Astrocyte (in vitro differentiated cells and primary cell): ENCODE measurements at regions not wholly inside any gene's neighbourhood (a gene's known extent, or its start where the extent isn't known, plus 50 kb on each side); places are given as distances from the start of the nearest gene placed in this dataset.

Source experiments
- DNase-seq: peaks from one replicate; pipeline ENCODE4 v3.0.0-alpha.2; 2010; ENCODE audit warnings: low read depth
- FAIRE-seq: peaks from 2 replicates; lab custom pipeline; 2011; peaks lifted over from hg19 to GRCh38; lab: Jason Lieb, UNC
- H2AFZ ChIP-seq: 2 replicates; pipeline ENCODE4 v1.6.0; 2012; ENCODE audit warnings: low read depth, low read length, inconsistent platforms
- H3K27ac ChIP-seq: 2 replicates; pipeline ENCODE4 v1.5.1; 2011; ENCODE audit warnings: low read depth, low read length, inconsistent platforms
- H3K27me3 ChIP-seq: 2 replicates; pipeline ENCODE4 v1.6.0; 2011; ENCODE audit warnings: low read length, inconsistent platforms; ENCODE audit not compliant: insufficient read depth
- H3K36me3 ChIP-seq: 2 replicates; pipeline ENCODE4 v1.5.1; 2011; ENCODE audit warnings: low read length, inconsistent platforms; ENCODE audit not compliant: insufficient read depth
- H3K4me1 ChIP-seq: 2 replicates; pipeline ENCODE4 v1.5.1; 2011; ENCODE audit warnings: low read length, inconsistent platforms; ENCODE audit not compliant: insufficient read depth
- H3K4me2 ChIP-seq: 2 replicates; pipeline ENCODE4 v1.6.0; 2012; ENCODE audit warnings: low read length, inconsistent platforms
- H3K4me3 ChIP-seq: 2 replicates; pipeline ENCODE4 v1.5.1; 2011; ENCODE audit warnings: low read depth, mild to moderate bottlenecking, low read length, inconsistent platforms; ENCODE audit not compliant: insufficient read depth
- H3K79me2 ChIP-seq: 2 replicates; pipeline ENCODE4 v1.6.0; 2012; ENCODE audit warnings: mild to moderate bottlenecking, low read length, inconsistent platforms; ENCODE audit not compliant: insufficient read depth
- H3K9ac ChIP-seq: 2 replicates; pipeline ENCODE4 v1.6.0; 2012; ENCODE audit warnings: mild to moderate bottlenecking, low read length, inconsistent platforms
- H3K9me3 ChIP-seq: 2 replicates; pipeline ENCODE4 v1.5.1; 2012; ENCODE audit warnings: low read depth, mild to moderate bottlenecking, low read length, inconsistent platforms; ENCODE audit not compliant: insufficient read depth
- H4K20me1 ChIP-seq: 2 replicates; pipeline ENCODE4 v1.6.0; 2012; ENCODE audit warnings: low read length, inconsistent platforms; ENCODE audit not compliant: insufficient read depth
- H3K27ac Mint-ChIP-seq: one replicate; pipeline ENCODE4 v1.8.0; 2021; ENCODE audit warnings: mild to moderate bottlenecking, mixed read lengths; ENCODE audit not compliant: unreplicated experiment
- H3K27me3 Mint-ChIP-seq: one replicate; pipeline ENCODE4 v1.8.0; 2021; ENCODE audit warnings: low read depth, mixed read lengths; ENCODE audit not compliant: unreplicated experiment
- H3K36me3 Mint-ChIP-seq: one replicate; pipeline ENCODE4 v1.8.0; 2021; ENCODE audit warnings: low read depth, mixed read lengths; ENCODE audit not compliant: unreplicated experiment
- H3K4me1 Mint-ChIP-seq: one replicate; pipeline ENCODE4 v1.8.0; 2021; ENCODE audit warnings: low read depth, mixed read lengths; ENCODE audit not compliant: unreplicated experiment
- H3K4me3 Mint-ChIP-seq: one replicate; pipeline ENCODE4 v1.8.0; 2021; ENCODE audit warnings: mild to moderate bottlenecking, moderate library complexity, mixed read lengths; ENCODE audit not compliant: unreplicated experiment
- H3K9me3 Mint-ChIP-seq: one replicate; pipeline ENCODE4 v1.8.0; 2021; ENCODE audit warnings: mild to moderate bottlenecking, mixed read lengths; ENCODE audit not compliant: unreplicated experiment
- EZH2 ChIP-seq: IDR thresholded peaks from 2 replicates; pipeline ENCODE4 v1.6.1; 2012; ENCODE audit warnings: mild to moderate bottlenecking, low read length, inconsistent platforms; ENCODE audit not compliant: insufficient read depth
- TF ChIP-seq, protein P1 (sequence below): IDR thresholded peaks from 2 replicates; pipeline ENCODE4 v1.5.1; 2011; ENCODE audit warnings: low read depth, mild to moderate bottlenecking, inconsistent platforms, low read length, moderate library complexity; ENCODE audit not compliant: insufficient read depth

GRCh38 chr21:17444828-17445227 lies 68.0 kb upstream of the CXADR start:
- Histone ChIP-seq H3K4me2 (no peak overlapping the region), H3K79me2 (no peaks in the 10 kb centered on the region), H3K27ac (no peak overlapping the region), H3K4me3 (no peak overlapping the region), H3K9ac (no peak overlapping the region), H3K4me1 (no peaks in the 10 kb centered on the region), H4K20me1 (no peaks in the 10 kb centered on the region), H3K9me3 (no peaks in the 10 kb centered on the region), H3K27me3 (no peaks in the 10 kb centered on the region), H2AFZ (no peak overlapping the region), H3K36me3 (no peaks in the 10 kb centered on the region)
- H3K27me3 Mint-ChIP-seq: no peaks in the 10 kb centered on the region
- TF ChIP-seq EZH2: no peak
- DNase-seq (no peak), FAIRE-seq (no peak)
- H3K9me3 Mint-ChIP-seq: peaks cover 3% of the 10 kb centered on the region
- H3K4me3 Mint-ChIP-seq: no peak overlapping the region
- no peak overlapping the region for H3K27ac Mint-ChIP-seq
- no peaks in the 10 kb centered on the region for H3K36me3 Mint-ChIP-seq
- no peaks in the 10 kb centered on the region for H3K4me1 Mint-ChIP-seq

- TF ChIP-seq, protein P1, sequence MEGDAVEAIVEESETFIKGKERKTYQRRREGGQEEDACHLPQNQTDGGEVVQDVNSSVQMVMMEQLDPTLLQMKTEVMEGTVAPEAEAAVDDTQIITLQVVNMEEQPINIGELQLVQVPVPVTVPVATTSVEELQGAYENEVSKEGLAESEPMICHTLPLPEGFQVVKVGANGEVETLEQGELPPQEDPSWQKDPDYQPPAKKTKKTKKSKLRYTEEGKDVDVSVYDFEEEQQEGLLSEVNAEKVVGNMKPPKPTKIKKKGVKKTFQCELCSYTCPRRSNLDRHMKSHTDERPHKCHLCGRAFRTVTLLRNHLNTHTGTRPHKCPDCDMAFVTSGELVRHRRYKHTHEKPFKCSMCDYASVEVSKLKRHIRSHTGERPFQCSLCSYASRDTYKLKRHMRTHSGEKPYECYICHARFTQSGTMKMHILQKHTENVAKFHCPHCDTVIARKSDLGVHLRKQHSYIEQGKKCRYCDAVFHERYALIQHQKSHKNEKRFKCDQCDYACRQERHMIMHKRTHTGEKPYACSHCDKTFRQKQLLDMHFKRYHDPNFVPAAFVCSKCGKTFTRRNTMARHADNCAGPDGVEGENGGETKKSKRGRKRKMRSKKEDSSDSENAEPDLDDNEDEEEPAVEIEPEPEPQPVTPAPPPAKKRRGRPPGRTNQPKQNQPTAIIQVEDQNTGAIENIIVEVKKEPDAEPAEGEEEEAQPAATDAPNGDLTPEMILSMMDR: no peak
- no peak for TF ChIP-seq EZH2
- peaks cover 5% of the 10 kb centered on the region for H3K4me1 ChIP-seq
- Mint-ChIP-seq H3K27ac (no peak overlapping the region), H3K4me3 (no peak overlapping the region), H3K9me3 (peaks cover 3% of the 10 kb centered on the region), H3K4me1 (peaks cover 5% of the 10 kb centered on the region), H3K27me3 (no peaks in the 10 kb centered on the region), H3K36me3 (no peaks in the 10 kb centered on the region)
- no peaks in the 10 kb centered on the region for H4K20me1 ChIP-seq
- H3K27me3 ChIP-seq: no peaks in the 10 kb centered on the region
- no peak overlapping the region for H3K27ac ChIP-seq
- H3K9ac ChIP-seq: no peak overlapping the region
- no peak overlapping the region for H3K4me2 ChIP-seq
- no peak overlapping the region for H3K4me3 ChIP-seq
- no peak for DNase-seq
- H2AFZ ChIP-seq: no peak overlapping the region
- FAIRE-seq: no peak
- H3K79me2 ChIP-seq: no peaks in the 10 kb centered on the region
- no peaks in the 10 kb centered on the region for H3K9me3 ChIP-seq
- H3K36me3 ChIP-seq: no peaks in the 10 kb centered on the region
Observed at GRCh38 chr21:17446737-17447136, 66.1 kb upstream of the CXADR start.

- Mint-ChIP-seq H3K4me3 (no peak overlapping the region), H3K36me3 (no peaks in the 10 kb centered on the region), H3K9me3 (peaks cover 2% of the 10 kb centered on the region), H3K4me1 (peaks cover 6% of the 10 kb centered on the region), H3K27me3 (no peaks in the 10 kb centered on the region), H3K27ac (no peak overlapping the region)
- Histone ChIP-seq H3K4me1 (peaks cover 9% of the 10 kb centered on the region), H3K9me3 (no peaks in the 10 kb centered on the region), H3K27ac (no peak overlapping the region), H3K36me3 (no peaks in the 10 kb centered on the region), H3K79me2 (no peaks in the 10 kb centered on the region), H3K27me3 (no peaks in the 10 kb centered on the region), H3K4me2 (no peak overlapping the region), H3K9ac (no peak overlapping the region), H2AFZ (no peak overlapping the region), H4K20me1 (no peaks in the 10 kb centered on the region), H3K4me3 (no peak overlapping the region)
- no peak for FAIRE-seq
- no peak for DNase-seq
- TF ChIP-seq, protein P1: no peak
- no peak for TF ChIP-seq EZH2
Observed at GRCh38 chr21:17449701-17450100, 63.1 kb upstream of the CXADR start.
